ENCODE measurements at regions not wholly inside any gene's neighbourhood (a gene's known extent, or its start where the extent isn't known, plus 50 kb on each side); places are given as distances from the start of the nearest gene placed in this dataset.
"Not testable (repeated sequence)": the region's sequence is repeated elsewhere in the genome, so short reads cannot be mapped to it uniquely, and the experiment has no call there.

DNA sequence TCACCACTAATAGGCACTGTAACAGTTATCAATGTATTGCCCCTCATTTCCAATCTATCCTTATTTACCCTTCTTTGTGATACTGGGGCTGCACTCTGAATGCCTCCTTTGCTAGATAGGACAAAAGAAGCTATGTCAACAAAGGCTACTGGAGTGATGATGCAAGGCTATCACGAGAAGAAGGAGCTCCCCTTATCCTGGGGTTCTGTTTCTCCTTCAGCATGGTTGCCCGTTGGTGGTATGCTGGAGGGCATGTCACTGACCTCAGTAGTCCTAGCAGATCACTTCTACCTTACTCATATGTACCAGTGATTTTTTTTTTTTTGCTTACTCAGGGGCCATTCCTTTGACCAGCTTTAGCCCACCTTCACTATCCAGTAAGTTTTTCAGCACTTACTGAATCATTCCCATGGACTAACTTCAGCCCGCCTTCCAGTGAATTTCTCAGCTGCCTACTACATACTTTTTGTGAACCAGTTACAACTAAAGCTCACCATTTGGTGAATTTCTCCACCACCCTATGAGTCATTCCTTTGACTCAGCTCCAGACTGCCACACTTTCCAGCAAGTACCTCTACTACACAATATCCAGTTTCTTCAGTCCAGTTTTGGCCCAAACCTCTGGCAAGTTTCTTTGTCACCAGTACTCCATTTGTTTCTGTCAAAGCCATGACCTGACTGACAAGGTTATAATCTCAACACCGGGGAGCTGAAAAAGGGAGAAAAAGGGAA lies 944.5 kb downstream of the KCNT2 start:
- H3K27ac ChIP-seq (ENCODE audit: low read length): no peak overlapping the region
- H3K4me2 ChIP-seq (ENCODE audit: insufficient read depth, low read length): no peak overlapping the region
- H3K4me1 ChIP-seq (ENCODE audit: insufficient read depth, low read length): no peaks in the 10 kb centered on the region
- no peaks in the 10 kb centered on the region for H3K36me3 ChIP-seq (ENCODE audit: insufficient read depth, low read length)
- no peak overlapping the region for H3K4me3 ChIP-seq (ENCODE audit: low read depth in 1 of 2, low read length in 2 of 2)
- H4K20me1 ChIP-seq (ENCODE audit: insufficient read depth, low read length): no peaks in the 10 kb centered on the region
- no peaks in the 10 kb centered on the region for H3K79me2 ChIP-seq (ENCODE audit: insufficient read depth, low read length)
- H2AFZ ChIP-seq (ENCODE audit: low read depth, low read length): no peak overlapping the region
- H3K27me3 ChIP-seq (ENCODE audit: insufficient read depth, low read length, poor library complexity): no peaks in the 10 kb centered on the region
- no peak for TF ChIP-seq EZH2 (IDR thresholded peaks at IDR 0.05; ENCODE audit: borderline replicate concordance, low read depth, low read length, severe bottlenecking)
- TF ChIP-seq, protein P1, sequence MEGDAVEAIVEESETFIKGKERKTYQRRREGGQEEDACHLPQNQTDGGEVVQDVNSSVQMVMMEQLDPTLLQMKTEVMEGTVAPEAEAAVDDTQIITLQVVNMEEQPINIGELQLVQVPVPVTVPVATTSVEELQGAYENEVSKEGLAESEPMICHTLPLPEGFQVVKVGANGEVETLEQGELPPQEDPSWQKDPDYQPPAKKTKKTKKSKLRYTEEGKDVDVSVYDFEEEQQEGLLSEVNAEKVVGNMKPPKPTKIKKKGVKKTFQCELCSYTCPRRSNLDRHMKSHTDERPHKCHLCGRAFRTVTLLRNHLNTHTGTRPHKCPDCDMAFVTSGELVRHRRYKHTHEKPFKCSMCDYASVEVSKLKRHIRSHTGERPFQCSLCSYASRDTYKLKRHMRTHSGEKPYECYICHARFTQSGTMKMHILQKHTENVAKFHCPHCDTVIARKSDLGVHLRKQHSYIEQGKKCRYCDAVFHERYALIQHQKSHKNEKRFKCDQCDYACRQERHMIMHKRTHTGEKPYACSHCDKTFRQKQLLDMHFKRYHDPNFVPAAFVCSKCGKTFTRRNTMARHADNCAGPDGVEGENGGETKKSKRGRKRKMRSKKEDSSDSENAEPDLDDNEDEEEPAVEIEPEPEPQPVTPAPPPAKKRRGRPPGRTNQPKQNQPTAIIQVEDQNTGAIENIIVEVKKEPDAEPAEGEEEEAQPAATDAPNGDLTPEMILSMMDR (IDR thresholded peaks at IDR 0.05; ENCODE audit: borderline replicate concordance, extremely low read depth, low read length, poor library complexity, severe bottlenecking): no peak
- DNase-seq (no peak), ATAC-seq (ENCODE audit: insufficient read depth, low read depth) (no peak)
- H3K9ac ChIP-seq (ENCODE audit: low read depth, low read length): no peak overlapping the region
- H3K9me3 ChIP-seq (ENCODE audit: insufficient read depth, low read length, severe bottlenecking): no peaks in the 10 kb centered on the region

DNA sequence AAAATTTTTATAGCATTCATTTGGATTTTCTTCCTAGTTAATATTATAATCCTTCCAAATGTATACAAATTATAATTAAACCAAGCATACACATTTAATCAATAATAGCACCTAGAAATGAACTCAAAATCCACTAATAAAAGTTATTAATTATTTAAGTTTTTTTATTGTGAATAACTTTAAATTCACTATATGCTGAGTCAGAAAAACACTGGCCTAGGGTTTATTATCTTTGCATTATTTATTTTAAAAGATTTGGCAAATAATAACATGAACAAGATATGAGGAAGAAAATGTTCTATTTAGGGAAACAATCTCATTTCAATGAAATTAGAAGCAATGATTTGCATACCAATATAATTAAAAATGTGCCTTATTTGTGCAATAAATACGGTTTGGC lies 951.5 kb downstream of the KCNT2 start:
- H3K4me1 ChIP-seq (ENCODE audit: insufficient read depth, low read length): no peaks in the 10 kb centered on the region
- no peak overlapping the region for H3K27ac ChIP-seq (ENCODE audit: low read length)
- no peaks in the 10 kb centered on the region for H4K20me1 ChIP-seq (ENCODE audit: insufficient read depth, low read length)
- no peaks in the 10 kb centered on the region for H3K9me3 ChIP-seq (ENCODE audit: insufficient read depth, low read length, severe bottlenecking)
- no peaks in the 10 kb centered on the region for H3K27me3 ChIP-seq (ENCODE audit: insufficient read depth, low read length, poor library complexity)
- H2AFZ ChIP-seq (ENCODE audit: low read depth, low read length): no peak overlapping the region
- no peak for DNase-seq
- no peak overlapping the region for H3K9ac ChIP-seq (ENCODE audit: low read depth, low read length)
- no peaks in the 10 kb centered on the region for H3K36me3 ChIP-seq (ENCODE audit: insufficient read depth, low read length)
- ATAC-seq (ENCODE audit: insufficient read depth, low read depth): no peak
- H3K79me2 ChIP-seq (ENCODE audit: insufficient read depth, low read length): no peaks in the 10 kb centered on the region
- no peak overlapping the region for H3K4me3 ChIP-seq (ENCODE audit: low read depth in 1 of 2, low read length in 2 of 2)
- no peak overlapping the region for H3K4me2 ChIP-seq (ENCODE audit: insufficient read depth, low read length)
- no peak for TF ChIP-seq EZH2 (IDR thresholded peaks at IDR 0.05; ENCODE audit: borderline replicate concordance, low read depth, low read length, severe bottlenecking)
- TF ChIP-seq, protein P1 (IDR thresholded peaks at IDR 0.05; ENCODE audit: borderline replicate concordance, extremely low read depth, low read length, poor library complexity, severe bottlenecking): no peak

- not testable (repeated sequence) for H4K20me1 ChIP-seq (ENCODE audit: insufficient read depth, low read length); H3K9me3 ChIP-seq (ENCODE audit: insufficient read depth, low read length, severe bottlenecking); H3K4me1 ChIP-seq (ENCODE audit: insufficient read depth, low read length); H3K4me2 ChIP-seq (ENCODE audit: insufficient read depth, low read length); H3K79me2 ChIP-seq (ENCODE audit: insufficient read depth, low read length); H3K4me3 ChIP-seq (ENCODE audit: low read depth in 1 of 2, low read length in 2 of 2); H3K36me3 ChIP-seq (ENCODE audit: insufficient read depth, low read length); H2AFZ ChIP-seq (ENCODE audit: low read depth, low read length); ATAC-seq (ENCODE audit: insufficient read depth, low read depth); H3K27me3 ChIP-seq (ENCODE audit: insufficient read depth, low read length, poor library complexity); DNase-seq; H3K27ac ChIP-seq (ENCODE audit: low read length); H3K9ac ChIP-seq (ENCODE audit: low read depth, low read length)
Measured at GRCh38 chr1:195648875-195649274, 959.4 kb downstream of the KCNT2 start.

DNA sequence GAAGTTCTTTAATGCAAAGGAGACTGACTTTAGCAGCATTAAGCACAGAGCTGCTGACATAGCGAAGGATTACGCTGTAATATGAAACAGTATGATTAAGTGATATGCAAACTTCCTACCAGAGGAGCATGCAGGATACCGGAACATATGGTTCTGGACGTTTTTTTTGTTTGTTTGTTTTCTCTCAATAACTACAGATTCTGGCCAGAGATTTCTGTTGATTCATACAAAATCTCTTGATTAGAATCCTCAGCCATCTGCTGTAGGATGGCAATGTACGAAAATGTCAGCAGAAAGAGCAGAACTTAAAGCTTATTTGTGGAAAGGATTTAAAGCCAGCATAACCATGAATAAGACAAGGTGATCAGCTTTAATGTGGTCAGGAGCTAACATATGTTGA lies 970.7 kb downstream of the KCNT2 start:
- H3K36me3 ChIP-seq (ENCODE audit: insufficient read depth, low read length): no peaks in the 10 kb centered on the region
- no peaks in the 10 kb centered on the region for H3K9me3 ChIP-seq (ENCODE audit: insufficient read depth, low read length, severe bottlenecking)
- H3K4me1 ChIP-seq (ENCODE audit: insufficient read depth, low read length): no peaks in the 10 kb centered on the region
- no peaks in the 10 kb centered on the region for H3K27me3 ChIP-seq (ENCODE audit: insufficient read depth, low read length, poor library complexity)
- H4K20me1 ChIP-seq (ENCODE audit: insufficient read depth, low read length): no peaks in the 10 kb centered on the region
- no peak overlapping the region for H3K4me2 ChIP-seq (ENCODE audit: insufficient read depth, low read length)
- H2AFZ ChIP-seq (ENCODE audit: low read depth, low read length): no peak overlapping the region
- no peak overlapping the region for H3K4me3 ChIP-seq (ENCODE audit: low read depth in 1 of 2, low read length in 2 of 2)
- H3K79me2 ChIP-seq (ENCODE audit: insufficient read depth, low read length): no peaks in the 10 kb centered on the region
- H3K27ac ChIP-seq (ENCODE audit: low read length): no peak overlapping the region
- H3K9ac ChIP-seq (ENCODE audit: low read depth, low read length): no peak overlapping the region
- DNase-seq (no peak), ATAC-seq (ENCODE audit: insufficient read depth, low read depth) (no peak)
- TF ChIP-seq, protein P1 (IDR thresholded peaks at IDR 0.05; ENCODE audit: borderline replicate concordance, extremely low read depth, low read length, poor library complexity, severe bottlenecking): no peak
- no peak for TF ChIP-seq EZH2 (IDR thresholded peaks at IDR 0.05; ENCODE audit: borderline replicate concordance, low read depth, low read length, severe bottlenecking)
